DMS79 (cell line): ENCODE measurements at regions not wholly inside any gene's neighbourhood (a gene's known extent, or its start where the extent isn't known, plus 50 kb on each side); places are given as distances from the start of the nearest gene placed in this dataset.

Experiments used
- DNase-seq: peaks from one replicate; lab custom pipeline; 2025; lab: John Stamatoyannopoulos, UW

DNA sequence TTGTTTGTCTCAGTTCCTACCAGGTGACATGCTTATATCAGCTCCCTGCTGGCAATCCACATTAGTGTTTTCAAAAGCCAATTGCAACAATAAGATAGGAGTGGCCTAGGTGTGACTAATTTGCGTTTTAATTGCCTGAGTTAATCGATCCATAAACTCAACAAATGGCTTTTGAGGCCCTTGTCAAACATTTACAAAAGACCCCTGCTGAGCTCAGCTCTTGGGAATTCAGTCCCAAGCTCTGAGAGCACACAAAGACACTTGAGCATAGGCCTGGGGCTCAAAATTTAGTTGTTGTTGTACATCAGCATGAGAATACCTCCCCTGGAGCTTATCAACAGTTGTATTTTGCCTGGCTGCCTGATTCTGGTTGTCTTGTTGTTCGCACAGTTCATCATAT, 1134.4 kb upstream of the TSPY4 start:
- DNase-seq = no peak

DNA sequence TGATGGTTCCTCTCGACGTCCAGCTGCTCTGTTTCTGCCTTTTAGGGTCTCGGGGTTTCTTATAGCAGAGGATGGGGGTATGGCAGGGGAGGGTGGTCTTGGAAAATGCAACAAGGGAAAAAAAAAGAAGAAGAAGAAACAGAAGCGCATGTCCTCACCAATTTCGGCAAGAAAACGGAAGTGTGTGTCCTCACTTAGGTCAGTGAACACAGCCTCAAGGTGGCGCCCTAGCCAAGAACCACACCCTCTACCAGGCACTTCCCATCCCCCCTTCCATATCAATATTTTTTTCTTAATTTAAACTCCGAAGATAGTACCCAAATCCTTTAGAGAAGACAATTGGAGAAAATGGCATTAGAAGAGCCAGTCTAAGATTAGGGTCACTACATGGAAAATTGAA, 1096.1 kb upstream of the TSPY4 start:
- DNase-seq = no peak

DNA sequence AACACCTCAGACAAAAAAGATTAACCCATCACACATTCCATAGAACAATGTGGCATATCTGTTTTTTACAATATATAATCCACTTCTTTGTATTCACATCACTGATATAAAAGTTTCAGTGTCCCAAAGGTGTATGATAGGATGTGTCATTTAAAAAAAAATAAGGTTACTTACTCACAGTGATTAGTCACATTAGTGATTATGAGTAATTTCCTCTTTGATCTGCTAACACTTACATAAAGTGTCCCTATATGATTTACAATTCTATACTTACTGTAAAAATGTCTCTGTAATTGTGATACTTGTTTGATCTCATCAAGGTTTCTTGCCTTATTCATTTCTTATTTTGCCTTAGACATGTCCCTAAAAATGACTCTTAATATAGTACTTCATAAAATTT, 1063.5 kb upstream of the TSPY4 start:
- no peak for DNase-seq

DNA sequence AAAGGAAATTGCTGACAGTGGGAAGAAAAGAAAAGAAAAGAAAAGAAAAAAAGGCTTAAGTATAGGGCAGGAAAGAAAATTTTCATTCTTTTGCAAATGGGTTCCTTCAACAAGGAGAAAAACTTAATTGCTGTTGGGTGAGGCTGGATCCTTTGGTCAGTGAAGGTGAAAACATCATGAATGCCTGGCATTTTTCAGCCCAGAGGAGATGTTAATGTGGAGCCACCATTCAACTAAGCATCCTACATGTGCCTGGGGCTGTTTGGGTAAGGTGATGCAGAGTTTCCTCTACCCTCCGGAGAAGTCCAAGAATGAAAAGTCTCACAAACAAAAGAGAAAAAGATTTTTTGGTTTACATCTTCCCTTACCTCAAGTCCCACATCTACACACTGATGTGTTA, 1032.2 kb upstream of the TSPY4 start:
- no peak for DNase-seq

DNA sequence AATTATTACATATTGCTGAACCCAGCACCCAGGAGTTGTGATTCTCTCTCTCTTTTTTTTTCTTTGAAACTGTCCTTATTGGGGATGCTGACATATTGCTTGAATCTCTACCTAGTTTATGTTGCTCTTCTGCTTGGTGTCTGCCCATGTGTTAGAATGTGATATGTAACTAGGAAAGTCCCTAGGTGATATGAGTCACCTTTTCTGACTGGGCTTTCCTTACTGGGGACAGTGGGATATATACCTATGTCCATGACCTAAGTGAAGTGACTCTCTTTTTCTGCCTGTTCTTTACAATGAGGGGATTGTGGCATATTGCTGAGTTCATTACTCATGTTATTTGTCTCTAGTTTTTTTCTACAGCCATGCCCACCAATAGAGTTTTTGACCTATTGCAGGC, 1013.2 kb upstream of the TSPY4 start:
- no peak for DNase-seq

DNA sequence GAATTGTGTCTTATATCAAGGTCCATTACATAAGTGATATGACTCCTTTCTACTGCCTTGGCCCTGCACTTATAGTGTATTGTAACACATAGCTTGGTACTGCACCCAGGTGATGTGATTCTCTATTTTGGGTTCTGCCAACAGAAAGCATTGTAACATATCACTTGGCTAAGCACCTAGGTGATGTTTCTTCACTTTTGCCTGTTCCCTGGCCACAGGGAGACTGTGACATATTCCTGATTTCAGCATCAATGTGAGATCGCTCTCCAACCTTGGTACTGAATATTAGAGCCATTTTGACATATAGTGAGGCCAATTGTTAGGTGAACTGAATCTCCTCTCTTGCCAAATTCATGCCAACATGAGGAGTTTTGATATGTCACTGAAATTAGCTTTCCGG, 1010.3 kb upstream of the TSPY4 start:
- no peak for DNase-seq

DNA sequence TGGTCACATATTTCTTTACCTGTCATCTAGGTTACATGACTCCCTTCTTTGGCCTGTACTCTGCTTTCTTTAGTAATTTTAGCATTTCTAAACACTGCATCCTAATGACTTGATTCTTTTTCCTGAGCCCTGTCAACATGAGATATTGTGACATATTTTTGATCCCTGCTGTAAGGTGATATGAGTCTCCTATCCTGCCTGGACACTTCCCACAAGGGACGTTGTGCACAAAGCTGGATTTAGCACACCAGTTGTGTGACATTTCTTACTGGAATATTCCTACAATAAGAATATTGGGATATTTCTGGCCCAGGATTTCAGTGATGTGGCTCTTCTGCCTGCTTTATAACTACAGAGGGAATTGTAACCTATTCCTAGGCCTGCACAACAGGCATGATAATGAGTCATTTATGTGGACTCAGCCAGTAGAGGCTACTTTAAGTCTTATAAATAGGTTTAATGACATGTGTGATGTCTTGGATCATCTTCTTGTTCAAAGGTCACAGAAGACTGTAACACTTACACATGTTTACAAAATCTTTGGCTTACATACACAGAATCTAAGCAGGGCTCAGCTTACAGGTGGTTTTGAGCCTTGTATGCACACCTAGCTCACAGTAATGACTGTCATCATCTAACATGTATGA, 1009.4 kb upstream of the TSPY4 start:
- no peak for DNase-seq

DNA sequence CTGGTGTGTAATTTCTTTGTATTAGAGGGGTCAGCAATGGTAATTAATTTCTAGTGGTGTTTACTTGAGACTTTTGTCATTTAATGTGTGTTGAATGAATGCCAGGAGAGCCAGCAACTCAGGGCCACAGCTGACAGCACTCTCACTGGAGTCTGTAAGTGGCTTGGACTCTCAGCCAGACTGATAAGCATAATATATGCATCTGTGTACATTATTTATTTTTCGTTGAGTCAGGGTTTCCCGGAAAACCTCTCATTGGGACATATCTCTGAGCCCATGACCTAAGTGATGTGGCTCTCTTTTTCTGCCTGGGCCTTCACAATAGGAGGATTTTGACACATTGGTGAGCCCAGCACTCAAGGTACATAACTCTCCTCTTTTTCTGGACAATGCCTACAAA, 1007.8 kb upstream of the TSPY4 start:
- DNase-seq = no peak

DNA sequence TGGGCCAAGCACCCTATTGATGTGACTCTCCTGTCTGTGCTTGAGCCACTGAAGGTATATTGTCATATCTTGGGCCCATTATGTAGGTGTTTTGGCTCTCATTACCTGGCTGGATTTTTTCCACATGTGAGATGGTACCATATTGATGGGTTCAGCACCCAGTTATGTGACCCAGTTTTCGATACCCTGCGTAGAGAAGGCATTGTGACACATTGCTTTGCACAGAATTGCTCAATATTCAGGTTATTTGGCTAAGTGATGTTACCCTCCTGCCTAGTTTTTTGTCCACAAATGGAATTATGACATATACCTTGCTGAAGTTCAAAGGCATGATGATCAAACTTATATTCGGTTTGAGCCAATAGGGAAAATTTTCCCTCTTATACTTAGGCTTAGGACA, 1007.3 kb upstream of the TSPY4 start:
- no peak for DNase-seq

DNA sequence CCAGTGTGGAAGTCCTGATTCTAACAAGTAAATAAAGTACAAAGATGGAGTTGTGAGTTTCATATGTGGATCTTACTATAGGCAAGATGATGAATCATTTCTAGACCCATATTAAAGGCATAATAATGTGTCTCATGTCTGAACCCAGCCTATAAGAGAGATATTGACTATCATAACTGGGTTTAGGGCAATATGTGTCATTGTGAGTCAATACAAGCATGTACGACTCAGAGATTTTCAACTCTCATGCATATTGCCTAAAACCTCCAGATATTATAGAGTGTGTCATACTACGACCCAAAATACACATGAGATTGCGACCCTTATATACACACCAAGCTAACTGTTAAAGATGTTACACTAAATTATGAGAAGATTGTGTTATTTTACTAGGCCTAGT, 1003.9 kb upstream of the TSPY4 start:
- no peak for DNase-seq

DNA sequence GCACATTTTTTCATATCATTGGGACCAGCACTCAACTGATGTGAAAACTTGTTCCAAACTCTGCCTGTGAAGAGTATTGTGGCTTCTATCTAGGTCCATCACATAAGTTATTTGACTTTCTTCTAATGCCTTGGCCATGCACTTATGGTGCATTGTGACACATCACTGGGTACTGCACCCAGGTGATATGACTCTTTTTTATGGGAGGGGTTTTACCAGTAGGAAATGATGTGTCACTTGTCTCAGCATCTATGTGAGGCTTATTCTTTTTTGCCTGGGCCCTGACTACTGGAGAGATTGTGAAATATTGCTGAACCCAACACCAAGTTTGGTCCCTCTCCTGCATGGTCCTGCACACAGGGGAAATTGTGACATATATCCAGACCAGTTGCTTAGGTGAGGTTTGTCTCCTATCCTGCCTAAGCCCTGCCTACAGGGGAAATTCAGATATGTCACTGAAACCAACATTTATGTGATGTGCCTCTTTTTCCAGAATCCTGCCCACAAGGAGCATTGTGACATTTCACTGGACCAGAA, 1001.9 kb upstream of the TSPY4 start:
- no peak for DNase-seq

DNA sequence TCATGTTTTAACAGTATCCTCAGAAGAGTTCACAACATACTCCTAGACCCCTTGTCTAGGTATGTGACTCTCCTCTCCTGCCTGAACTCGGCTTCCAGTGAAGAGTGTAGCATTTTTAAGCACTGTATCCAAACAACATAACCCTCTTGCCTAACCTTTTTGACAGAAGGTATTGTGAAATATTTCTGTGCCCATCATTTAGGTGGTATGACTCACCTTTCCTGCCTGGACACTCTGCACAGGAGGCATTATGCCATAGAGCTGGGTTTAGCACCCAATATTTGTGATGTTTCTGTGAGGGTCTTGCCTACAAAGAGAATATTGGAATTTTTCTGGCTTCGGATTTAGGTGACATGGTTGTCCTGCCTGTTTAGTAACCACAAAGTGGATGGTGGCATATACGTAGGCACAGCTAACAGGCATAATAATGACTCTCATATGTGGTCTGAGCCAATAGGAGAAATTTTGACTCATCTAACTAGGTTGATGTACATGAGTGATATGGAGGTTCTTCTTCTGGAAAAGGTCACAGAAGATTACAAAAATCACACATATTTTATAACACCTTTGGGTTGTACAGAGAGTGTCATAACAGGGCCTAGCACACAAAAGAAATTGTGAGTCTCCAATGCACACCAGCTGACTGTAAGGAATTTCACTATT, 1001.0 kb upstream of the TSPY4 start:
- no peak for DNase-seq

DNA sequence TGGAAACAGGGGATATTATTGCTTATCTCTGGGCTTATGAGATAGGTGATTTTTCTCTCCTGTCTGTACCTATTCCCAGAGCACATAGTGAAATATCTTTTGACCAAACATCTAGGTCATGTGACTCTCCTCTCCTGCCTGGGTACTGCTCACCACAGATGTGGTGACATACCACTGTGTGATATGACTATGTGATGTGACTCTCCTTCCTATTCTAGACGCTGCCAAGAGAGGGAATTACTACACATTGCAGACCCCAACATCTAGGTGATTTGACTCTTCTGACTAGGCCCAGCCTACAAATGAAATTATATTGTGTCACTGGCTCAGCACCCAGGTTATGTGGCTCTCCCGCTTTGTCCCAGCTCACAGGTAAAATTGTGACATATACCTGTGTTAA, 996.3 kb upstream of the TSPY4 start:
- no peak for DNase-seq

DNA sequence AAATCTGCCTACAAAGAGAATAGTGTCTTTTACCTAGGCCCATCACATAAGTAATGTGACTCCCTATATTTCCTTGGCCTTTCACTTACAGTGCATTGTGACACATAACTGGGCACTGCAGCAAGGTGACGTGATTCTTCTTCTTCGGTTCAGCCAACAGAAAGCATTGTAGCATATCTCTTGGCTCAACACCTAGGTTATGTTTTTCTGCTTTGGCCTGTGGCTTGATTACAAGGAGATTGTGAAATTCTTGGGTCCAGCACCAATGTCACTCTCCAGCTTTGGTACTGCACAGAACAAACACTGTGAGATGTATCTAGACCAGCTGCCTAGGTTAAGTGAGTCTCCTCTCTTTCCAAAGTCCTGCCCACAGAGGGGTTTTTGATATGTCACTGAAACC, 995.1 kb upstream of the TSPY4 start:
- DNase-seq = no peak

DNA sequence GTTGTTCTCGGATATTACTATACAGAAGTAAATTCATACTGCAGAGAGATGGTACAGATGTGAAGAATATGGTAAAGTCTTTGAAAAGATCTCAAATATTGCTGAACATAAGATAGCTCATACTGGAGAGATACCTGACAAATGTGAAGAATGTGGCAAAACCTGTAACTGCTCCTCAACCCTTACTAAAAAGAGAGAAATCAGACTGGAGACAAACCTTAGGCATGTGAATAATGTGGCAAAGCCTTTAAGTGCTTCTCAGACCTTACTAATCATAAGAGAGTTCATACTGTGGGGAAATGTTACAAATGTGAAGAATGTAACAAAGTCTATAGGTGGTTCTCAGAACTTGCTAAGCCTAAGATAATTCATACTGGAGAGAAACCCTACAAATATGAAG, 986.0 kb upstream of the TSPY4 start:
- DNase-seq = no peak

DNA sequence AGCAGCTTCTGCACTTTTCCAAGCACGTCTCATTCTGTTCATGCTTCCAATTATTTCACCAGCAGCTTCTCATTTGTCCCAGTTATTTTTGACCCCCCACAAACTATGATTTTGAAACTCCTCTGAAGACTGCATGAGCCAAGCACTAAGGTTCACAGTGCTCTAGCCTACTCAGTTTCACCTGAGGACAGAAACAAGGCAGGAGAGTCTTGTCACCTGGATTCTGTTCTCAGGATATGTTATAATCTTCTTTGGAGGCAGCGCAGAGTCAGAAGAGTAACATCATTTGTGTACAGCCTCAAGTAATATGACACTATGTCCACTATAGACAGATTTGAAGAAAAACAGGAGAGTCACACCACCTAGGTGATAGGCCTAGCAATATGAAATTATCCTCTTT, 985.1 kb upstream of the TSPY4 start:
- DNase-seq = no peak

DNA sequence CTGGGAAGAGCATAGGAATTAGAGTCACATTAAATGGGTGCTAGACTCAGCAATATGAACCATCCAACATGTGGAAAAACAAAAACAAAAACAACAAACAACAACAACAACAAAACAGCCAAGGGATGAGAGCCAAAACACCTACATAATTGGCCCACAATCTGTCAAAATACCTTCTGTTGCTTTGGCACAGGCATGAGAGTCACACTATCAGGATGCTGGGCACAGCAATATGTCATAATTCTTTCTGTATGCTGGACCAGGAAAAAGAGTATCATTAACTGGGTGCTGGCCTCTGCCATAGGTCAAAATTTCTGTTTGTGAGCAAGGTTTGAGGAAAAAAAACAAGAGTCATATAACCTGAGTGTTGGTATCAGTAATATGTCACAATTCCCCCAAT, 979.1 kb upstream of the TSPY4 start:
- no peak for DNase-seq

DNA sequence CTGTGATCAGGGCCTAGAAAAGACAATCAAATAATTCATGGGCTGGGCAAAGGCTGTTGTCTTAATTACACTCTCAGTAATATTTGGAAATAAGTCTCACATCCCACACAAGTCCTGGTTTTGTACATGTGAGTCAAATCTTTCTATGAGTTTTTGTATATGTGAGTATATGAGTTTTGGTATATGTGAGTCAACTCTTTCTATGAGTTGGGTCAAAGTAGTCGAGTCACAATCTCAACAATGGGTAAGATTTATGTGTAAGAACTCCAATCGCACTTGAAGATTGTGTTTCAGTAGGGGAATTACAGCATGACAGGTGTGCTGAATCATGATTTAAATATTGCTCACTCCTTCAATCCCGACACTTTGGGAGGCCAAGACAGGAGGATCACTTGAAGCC, 975.5 kb upstream of the TSPY4 start:
- DNase-seq = no peak

DNA sequence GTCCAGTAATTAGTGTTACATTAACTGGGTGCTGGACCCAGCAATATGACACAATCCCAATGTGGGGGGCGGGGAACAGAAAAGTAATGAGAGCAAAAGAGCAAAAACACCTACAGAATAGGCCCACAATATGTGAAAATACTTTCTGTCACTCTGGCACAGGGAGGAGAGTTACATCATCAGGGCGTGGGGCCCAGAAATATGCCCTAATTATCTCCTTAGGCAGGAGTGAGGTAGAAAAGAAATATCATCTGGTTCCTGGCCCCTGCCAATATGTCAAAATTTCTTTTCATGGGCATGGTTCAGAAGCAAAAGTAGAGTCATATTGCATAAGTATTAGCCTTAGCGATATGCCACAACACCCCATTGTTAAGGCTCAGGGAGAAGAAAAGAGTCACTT, 959.8 kb upstream of the TSPY4 start:
- DNase-seq = no peak

DNA sequence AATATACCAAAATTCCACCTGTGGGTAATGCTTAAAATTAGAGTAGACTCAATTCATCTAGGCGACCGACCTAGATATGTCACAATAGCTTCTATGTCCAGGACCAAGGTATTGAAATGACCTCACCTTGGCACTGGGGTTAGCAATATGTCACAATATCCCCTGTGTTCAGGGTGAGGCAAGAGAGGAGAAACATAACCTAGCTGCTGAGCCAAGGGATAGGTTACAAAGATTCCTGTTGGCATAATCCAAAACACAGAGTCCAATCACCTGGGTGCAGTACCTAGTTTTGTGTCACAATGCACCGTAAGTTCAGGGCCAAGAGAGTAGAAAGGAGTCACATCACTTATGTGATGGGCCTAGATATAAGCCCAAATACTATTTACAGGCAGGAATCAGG, 957.5 kb upstream of the TSPY4 start:
- DNase-seq = no peak

DNA sequence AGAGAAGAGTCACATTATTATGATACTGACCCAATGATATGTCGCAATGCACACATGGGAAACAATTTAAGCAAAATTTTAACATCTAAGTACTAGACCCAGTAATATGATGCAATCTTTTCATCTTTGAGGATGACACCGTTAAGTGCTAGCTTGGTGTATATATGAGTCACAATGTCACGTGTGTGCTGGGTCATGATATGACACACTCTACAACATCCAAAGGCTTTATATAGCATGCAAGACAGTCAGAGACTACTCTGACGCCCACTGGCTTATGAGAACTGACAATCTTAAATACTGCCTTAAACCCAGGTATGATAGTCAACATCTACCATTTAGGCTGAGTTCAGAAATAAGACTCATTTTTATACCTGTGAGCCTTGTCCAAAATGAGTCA, 955.8 kb upstream of the TSPY4 start:
- no peak for DNase-seq

DNA sequence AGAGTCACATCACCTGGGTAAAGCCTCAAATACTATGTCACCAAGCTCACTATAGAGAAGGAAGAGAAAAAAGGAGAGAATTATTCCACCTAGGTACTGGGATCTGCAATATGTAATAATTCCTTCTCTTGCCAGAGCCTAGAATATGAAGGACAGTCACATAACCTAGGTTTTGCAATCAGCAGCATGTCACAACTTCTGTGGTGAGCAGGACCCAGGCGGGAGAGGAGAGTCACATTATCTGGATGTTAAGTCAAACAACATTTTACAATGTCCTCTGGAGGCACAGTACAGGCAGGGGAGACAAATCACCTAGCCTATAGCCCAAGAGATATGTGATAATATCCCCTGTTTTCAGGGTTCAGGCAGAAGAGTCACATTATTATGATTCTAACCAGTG, 951.2 kb upstream of the TSPY4 start:
- DNase-seq = no peak

DNA sequence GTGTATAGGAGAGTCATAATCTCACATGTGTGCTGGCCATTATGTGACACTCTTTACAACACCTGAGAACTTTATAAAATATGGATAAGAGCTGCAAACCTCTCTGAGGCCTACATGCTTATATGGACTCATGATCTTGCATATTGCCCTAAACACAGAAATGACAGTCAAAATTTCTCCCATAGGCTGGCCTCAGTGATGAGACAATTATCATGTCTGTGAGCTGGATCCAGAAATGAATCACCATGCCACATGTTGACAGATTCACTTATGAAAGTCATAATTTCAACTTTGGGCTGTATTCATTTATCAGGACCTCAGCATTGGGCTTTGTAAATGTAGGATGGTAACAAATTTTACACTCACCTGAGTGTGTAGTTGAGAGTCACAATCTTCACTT, 948.8 kb upstream of the TSPY4 start:
- DNase-seq = no peak

DNA sequence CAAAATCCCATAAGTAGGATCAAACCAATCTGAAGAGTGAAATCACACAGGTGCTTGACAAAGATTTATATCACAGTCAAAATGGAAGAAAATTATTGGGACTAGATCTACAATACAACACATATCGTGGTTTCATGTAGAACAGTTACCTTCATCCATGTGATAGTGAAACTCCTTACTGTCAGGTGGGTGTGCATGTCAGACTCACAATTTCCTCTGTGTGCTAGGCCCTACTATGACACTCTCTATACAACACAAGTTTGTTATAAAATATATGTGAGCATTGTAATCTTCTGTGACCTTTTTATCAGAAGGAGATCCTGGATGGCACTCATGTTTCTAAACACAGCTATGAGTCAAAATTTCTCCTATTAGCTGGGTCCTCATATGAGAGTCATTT, 947.0 kb upstream of the TSPY4 start:
- DNase-seq = no peak
